ENCODE measurements at regions not wholly inside any gene's neighbourhood (a gene's known extent, or its start where the extent isn't known, plus 50 kb on each side); places are given as distances from the start of the nearest gene placed in this dataset.

- TF ChIP-seq, protein P1, sequence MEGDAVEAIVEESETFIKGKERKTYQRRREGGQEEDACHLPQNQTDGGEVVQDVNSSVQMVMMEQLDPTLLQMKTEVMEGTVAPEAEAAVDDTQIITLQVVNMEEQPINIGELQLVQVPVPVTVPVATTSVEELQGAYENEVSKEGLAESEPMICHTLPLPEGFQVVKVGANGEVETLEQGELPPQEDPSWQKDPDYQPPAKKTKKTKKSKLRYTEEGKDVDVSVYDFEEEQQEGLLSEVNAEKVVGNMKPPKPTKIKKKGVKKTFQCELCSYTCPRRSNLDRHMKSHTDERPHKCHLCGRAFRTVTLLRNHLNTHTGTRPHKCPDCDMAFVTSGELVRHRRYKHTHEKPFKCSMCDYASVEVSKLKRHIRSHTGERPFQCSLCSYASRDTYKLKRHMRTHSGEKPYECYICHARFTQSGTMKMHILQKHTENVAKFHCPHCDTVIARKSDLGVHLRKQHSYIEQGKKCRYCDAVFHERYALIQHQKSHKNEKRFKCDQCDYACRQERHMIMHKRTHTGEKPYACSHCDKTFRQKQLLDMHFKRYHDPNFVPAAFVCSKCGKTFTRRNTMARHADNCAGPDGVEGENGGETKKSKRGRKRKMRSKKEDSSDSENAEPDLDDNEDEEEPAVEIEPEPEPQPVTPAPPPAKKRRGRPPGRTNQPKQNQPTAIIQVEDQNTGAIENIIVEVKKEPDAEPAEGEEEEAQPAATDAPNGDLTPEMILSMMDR (IDR thresholded peaks at IDR 0.05), result no peak
- TF ChIP-seq POLR2A (IDR thresholded peaks at IDR 0.05), result no peak
These were observed 263.3 kb upstream of the VSTM2A start for GRCh38 chr7:54278847-54279246.

All from prostate gland (tissue), 2 donors.